Astrocyte (in vitro differentiated cells and primary cell): ENCODE measurements at regions not wholly inside any gene's neighbourhood (a gene's known extent, or its start where the extent isn't known, plus 50 kb on each side); places are given as distances from the start of the nearest gene placed in this dataset.

Experiments used
- DNase-seq: peaks from one replicate; pipeline ENCODE4 v3.0.0-alpha.2; 2010; ENCODE audit warnings: low read depth
- FAIRE-seq: peaks from 2 replicates; lab custom pipeline; 2011; peaks lifted over from hg19 to GRCh38; lab: Jason Lieb, UNC
- H2AFZ ChIP-seq: 2 replicates; pipeline ENCODE4 v1.6.0; 2012; ENCODE audit warnings: low read depth, low read length, inconsistent platforms
- H3K27ac ChIP-seq: 2 replicates; pipeline ENCODE4 v1.5.1; 2011; ENCODE audit warnings: low read depth, low read length, inconsistent platforms
- H3K27me3 ChIP-seq: 2 replicates; pipeline ENCODE4 v1.6.0; 2011; ENCODE audit warnings: low read length, inconsistent platforms; ENCODE audit not compliant: insufficient read depth
- H3K36me3 ChIP-seq: 2 replicates; pipeline ENCODE4 v1.5.1; 2011; ENCODE audit warnings: low read length, inconsistent platforms; ENCODE audit not compliant: insufficient read depth
- H3K4me1 ChIP-seq: 2 replicates; pipeline ENCODE4 v1.5.1; 2011; ENCODE audit warnings: low read length, inconsistent platforms; ENCODE audit not compliant: insufficient read depth
- H3K4me2 ChIP-seq: 2 replicates; pipeline ENCODE4 v1.6.0; 2012; ENCODE audit warnings: low read length, inconsistent platforms
- H3K4me3 ChIP-seq: 2 replicates; pipeline ENCODE4 v1.5.1; 2011; ENCODE audit warnings: low read depth, mild to moderate bottlenecking, low read length, inconsistent platforms; ENCODE audit not compliant: insufficient read depth
- H3K79me2 ChIP-seq: 2 replicates; pipeline ENCODE4 v1.6.0; 2012; ENCODE audit warnings: mild to moderate bottlenecking, low read length, inconsistent platforms; ENCODE audit not compliant: insufficient read depth
- H3K9ac ChIP-seq: 2 replicates; pipeline ENCODE4 v1.6.0; 2012; ENCODE audit warnings: mild to moderate bottlenecking, low read length, inconsistent platforms
- H3K9me3 ChIP-seq: 2 replicates; pipeline ENCODE4 v1.5.1; 2012; ENCODE audit warnings: low read depth, mild to moderate bottlenecking, low read length, inconsistent platforms; ENCODE audit not compliant: insufficient read depth
- H4K20me1 ChIP-seq: 2 replicates; pipeline ENCODE4 v1.6.0; 2012; ENCODE audit warnings: low read length, inconsistent platforms; ENCODE audit not compliant: insufficient read depth
- H3K27ac Mint-ChIP-seq: one replicate; pipeline ENCODE4 v1.8.0; 2021; ENCODE audit warnings: mild to moderate bottlenecking, mixed read lengths; ENCODE audit not compliant: unreplicated experiment
- H3K27me3 Mint-ChIP-seq: one replicate; pipeline ENCODE4 v1.8.0; 2021; ENCODE audit warnings: low read depth, mixed read lengths; ENCODE audit not compliant: unreplicated experiment
- H3K36me3 Mint-ChIP-seq: one replicate; pipeline ENCODE4 v1.8.0; 2021; ENCODE audit warnings: low read depth, mixed read lengths; ENCODE audit not compliant: unreplicated experiment
- H3K4me1 Mint-ChIP-seq: one replicate; pipeline ENCODE4 v1.8.0; 2021; ENCODE audit warnings: low read depth, mixed read lengths; ENCODE audit not compliant: unreplicated experiment
- H3K4me3 Mint-ChIP-seq: one replicate; pipeline ENCODE4 v1.8.0; 2021; ENCODE audit warnings: mild to moderate bottlenecking, moderate library complexity, mixed read lengths; ENCODE audit not compliant: unreplicated experiment
- H3K9me3 Mint-ChIP-seq: one replicate; pipeline ENCODE4 v1.8.0; 2021; ENCODE audit warnings: mild to moderate bottlenecking, mixed read lengths; ENCODE audit not compliant: unreplicated experiment
- EZH2 ChIP-seq: IDR thresholded peaks from 2 replicates; pipeline ENCODE4 v1.6.1; 2012; ENCODE audit warnings: mild to moderate bottlenecking, low read length, inconsistent platforms; ENCODE audit not compliant: insufficient read depth
- TF ChIP-seq, protein P1 (sequence below): IDR thresholded peaks from 2 replicates; pipeline ENCODE4 v1.5.1; 2011; ENCODE audit warnings: low read depth, mild to moderate bottlenecking, inconsistent platforms, low read length, moderate library complexity; ENCODE audit not compliant: insufficient read depth

DNA sequence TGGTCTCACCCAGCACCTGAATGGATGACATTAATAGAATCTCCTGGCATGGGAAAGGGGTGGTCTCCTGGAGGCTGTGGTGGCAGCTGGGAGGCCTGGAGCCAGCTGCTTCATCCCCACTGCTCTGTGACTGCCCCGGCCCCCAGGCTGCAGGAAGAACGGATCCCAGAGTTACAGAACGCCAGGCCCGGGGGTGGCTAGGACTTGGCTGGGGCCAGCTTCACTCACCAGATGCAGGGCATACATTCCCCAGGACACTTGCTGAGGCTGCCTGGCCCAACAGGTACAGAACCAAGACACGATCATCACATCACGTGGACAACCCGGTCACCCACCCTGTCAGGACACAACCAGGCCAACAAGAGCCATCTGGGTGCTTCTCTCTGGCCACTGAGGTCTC is 178.6 kb upstream of the SALL3 start:
- Mint-ChIP-seq H3K36me3 (no peaks in the 10 kb centered on the region), H3K27me3 (no peaks in the 10 kb centered on the region), H3K27ac (no peak overlapping the region), H3K4me3 (no peak overlapping the region), H3K4me1 (no peaks in the 10 kb centered on the region), H3K9me3 (peaks cover 21% of the 10 kb centered on the region)
- Histone ChIP-seq H3K9me3 (peaks cover 21% of the 10 kb centered on the region), H3K27ac (no peak overlapping the region), H3K9ac (no peak overlapping the region), H3K4me1 (no peaks in the 10 kb centered on the region), H4K20me1 (no peaks in the 10 kb centered on the region), H3K27me3 (no peaks in the 10 kb centered on the region), H3K4me3 (no peak overlapping the region), H3K79me2 (no peaks in the 10 kb centered on the region), H3K4me2 (no peak overlapping the region), H2AFZ (no peak overlapping the region), H3K36me3 (no peaks in the 10 kb centered on the region)
- FAIRE-seq (no peak), DNase-seq (no peak)
- TF ChIP-seq, protein P1, sequence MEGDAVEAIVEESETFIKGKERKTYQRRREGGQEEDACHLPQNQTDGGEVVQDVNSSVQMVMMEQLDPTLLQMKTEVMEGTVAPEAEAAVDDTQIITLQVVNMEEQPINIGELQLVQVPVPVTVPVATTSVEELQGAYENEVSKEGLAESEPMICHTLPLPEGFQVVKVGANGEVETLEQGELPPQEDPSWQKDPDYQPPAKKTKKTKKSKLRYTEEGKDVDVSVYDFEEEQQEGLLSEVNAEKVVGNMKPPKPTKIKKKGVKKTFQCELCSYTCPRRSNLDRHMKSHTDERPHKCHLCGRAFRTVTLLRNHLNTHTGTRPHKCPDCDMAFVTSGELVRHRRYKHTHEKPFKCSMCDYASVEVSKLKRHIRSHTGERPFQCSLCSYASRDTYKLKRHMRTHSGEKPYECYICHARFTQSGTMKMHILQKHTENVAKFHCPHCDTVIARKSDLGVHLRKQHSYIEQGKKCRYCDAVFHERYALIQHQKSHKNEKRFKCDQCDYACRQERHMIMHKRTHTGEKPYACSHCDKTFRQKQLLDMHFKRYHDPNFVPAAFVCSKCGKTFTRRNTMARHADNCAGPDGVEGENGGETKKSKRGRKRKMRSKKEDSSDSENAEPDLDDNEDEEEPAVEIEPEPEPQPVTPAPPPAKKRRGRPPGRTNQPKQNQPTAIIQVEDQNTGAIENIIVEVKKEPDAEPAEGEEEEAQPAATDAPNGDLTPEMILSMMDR = no peak

DNA sequence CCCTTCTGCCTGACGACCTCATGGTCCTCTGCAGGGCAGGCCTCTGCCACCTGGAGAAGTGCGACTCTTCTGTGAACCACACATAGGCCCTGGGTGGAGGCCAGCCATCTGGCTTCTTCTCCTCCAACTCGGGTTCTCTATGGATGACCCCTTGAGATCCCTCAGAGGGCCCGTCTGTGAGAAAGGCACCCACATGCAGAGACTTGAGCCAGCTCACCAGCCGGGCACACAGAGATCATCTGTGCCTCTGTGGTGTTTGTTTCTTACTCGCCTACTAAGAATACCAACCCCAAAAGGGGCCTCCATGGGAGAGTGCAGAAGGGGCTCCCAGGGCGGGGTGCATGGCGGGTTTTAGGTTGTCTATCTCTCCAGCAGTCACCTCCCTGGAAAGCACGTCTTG is 176.5 kb upstream of the SALL3 start:
- no peak overlapping the region for H3K9ac ChIP-seq
- H3K4me1 Mint-ChIP-seq = no peaks in the 10 kb centered on the region
- H3K79me2 ChIP-seq = no peaks in the 10 kb centered on the region
- H3K4me3 Mint-ChIP-seq = no peak overlapping the region
- no peak for FAIRE-seq
- no peaks in the 10 kb centered on the region for H3K4me1 ChIP-seq
- no peak overlapping the region for H3K4me3 ChIP-seq
- TF ChIP-seq, protein P1 = no peak
- no peak for TF ChIP-seq EZH2
- H4K20me1 ChIP-seq = no peaks in the 10 kb centered on the region
- no peaks in the 10 kb centered on the region for H3K27me3 ChIP-seq
- no peak overlapping the region for H2AFZ ChIP-seq
- H3K36me3 Mint-ChIP-seq = no peaks in the 10 kb centered on the region
- no peak overlapping the region for H3K4me2 ChIP-seq
- no peak overlapping the region for H3K27ac ChIP-seq
- no peak overlapping the region for H3K27ac Mint-ChIP-seq
- DNase-seq = no peak
- no peaks in the 10 kb centered on the region for H3K27me3 Mint-ChIP-seq
- H3K9me3 Mint-ChIP-seq = peaks cover 22% of the 10 kb centered on the region
- no peaks in the 10 kb centered on the region for H3K36me3 ChIP-seq
- peaks cover 16% of the 10 kb centered on the region for H3K9me3 ChIP-seq

DNA sequence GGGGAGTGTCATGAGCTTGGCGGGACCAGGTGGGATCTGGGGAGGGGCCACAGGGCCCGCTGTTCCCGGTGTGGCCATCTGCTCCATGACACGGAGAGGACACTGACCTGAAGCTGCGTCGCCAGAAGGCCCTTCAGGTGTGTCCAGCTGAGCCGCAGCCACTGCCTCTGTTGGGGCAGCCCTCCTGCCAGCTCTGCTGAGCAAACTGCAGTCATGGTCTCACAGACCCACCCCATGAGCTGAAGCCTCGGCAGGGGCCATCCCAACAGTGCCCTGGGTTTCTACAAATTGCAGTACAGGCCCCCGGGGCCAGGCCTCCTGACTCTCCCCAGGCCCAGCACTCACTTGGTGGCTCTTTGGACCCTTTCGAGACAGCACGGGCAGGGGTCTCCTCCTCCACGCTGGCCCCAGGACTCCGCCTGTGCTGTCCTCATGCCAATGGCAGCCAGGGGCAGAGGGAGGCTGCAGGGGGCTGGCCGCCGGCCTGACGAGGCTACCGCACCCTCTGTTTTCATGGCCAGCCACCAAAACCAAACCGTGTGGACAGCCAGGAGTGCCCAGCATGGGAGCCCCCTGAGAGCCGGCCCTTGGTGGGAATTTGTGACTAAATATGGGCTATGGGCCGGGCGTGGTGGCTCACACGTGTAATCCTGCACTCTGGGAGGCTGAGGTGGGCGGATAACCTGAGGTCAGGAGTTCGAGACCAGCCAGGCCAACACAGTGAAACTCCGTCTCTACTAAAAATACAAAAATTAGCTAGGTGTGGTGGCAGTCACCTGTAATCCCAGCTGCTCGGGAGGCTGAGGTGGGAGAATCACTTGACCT is 175.2 kb upstream of the SALL3 start:
- no peak for TF ChIP-seq EZH2
- TF ChIP-seq, protein P1 = no peak
- Histone ChIP-seq H3K4me2 (no peak overlapping the region), H3K79me2 (no peaks in the 10 kb centered on the region), H3K4me1 (no peaks in the 10 kb centered on the region), H2AFZ (no peak overlapping the region), H3K27me3 (no peaks in the 10 kb centered on the region), H3K36me3 (no peaks in the 10 kb centered on the region), H3K27ac (no peak overlapping the region), H3K4me3 (no peak overlapping the region), H4K20me1 (no peaks in the 10 kb centered on the region), H3K9ac (no peak overlapping the region), H3K9me3 (peaks cover 16% of the 10 kb centered on the region)
- FAIRE-seq (no peak), DNase-seq (no peak)
- Mint-ChIP-seq H3K27me3 (no peaks in the 10 kb centered on the region), H3K4me1 (no peaks in the 10 kb centered on the region), H3K36me3 (no peaks in the 10 kb centered on the region), H3K27ac (no peak overlapping the region), H3K4me3 (no peak overlapping the region), H3K9me3 (peaks cover 19% of the 10 kb centered on the region)
